A549 (cell line): ENCODE measurements at regions not wholly inside any gene's neighbourhood (a gene's known extent, or its start where the extent isn't known, plus 50 kb on each side); places are given as distances from the start of the nearest gene placed in this dataset.

Experiments used
- ATAC-seq, 2 experiments: fragments of 200-7000 bp in 1 of 2; fragments of >200 bp in 1 of 2; cut with Nextera tagmentation in 1 of 2; cut with Tn5 transposase in 1 of 2; 3 replicates each; pipeline versions ENCODE4 v1.8.0 to v1.9.1; 2018 to 2020; ENCODE audit warnings: mild to moderate bottlenecking in 1 of 2, moderate library complexity in 1 of 2
- CTCF ChIA-PET: fragments of 300-600 bp; sonication (Branson Sonifier 250); formaldehyde crosslinking; extraction: SDS; loops from one replicate; lab custom pipeline; 2021; ENCODE audit warnings: antibody characterized with exemption, inconsistent platforms; lab: Yijun Ruan, JAX
- POLR2A ChIA-PET: fragments of 350-600 bp; formaldehyde crosslinking; extraction: SDS; loops from one replicate; lab custom pipeline; 2021; ENCODE audit warnings: antibody characterized with exemption, inconsistent platforms; lab: Yijun Ruan, JAX
- DNase-seq, 2 experiments: peaks; one replicate each; pipeline versions ENCODE4 v3.0.0 to v3.0.0-alpha.2; 2011 to 2016; ENCODE audit warnings: low read depth in 1 of 2, low spot score in 1 of 2
- FAIRE-seq: peaks from 2 replicates; lab custom pipeline; 2011; peaks lifted over from hg19 to GRCh38; lab: Jason Lieb, UNC
- H3K27ac ChIP-seq, 2 experiments: fragments of >200 bp; sonication (Bioruptor Twin); formaldehyde crosslinking; 3 replicates each; pipeline ENCODE4 v1.5.1; 2016 to 2017
- H3K4me1 ChIP-seq: fragments of >200 bp; sonication (Bioruptor Twin); formaldehyde crosslinking; 3 replicates; pipeline ENCODE4 v1.6.1; 2016
- H3K4me2 ChIP-seq: fragments of >200 bp; sonication (Bioruptor Twin); formaldehyde crosslinking; 3 replicates; pipeline ENCODE4 v1.6.1; 2016
- H3K4me3 ChIP-seq: fragments of >200 bp; sonication (Bioruptor Twin); formaldehyde crosslinking; 3 replicates; pipeline ENCODE4 v1.5.1; 2016
- H3K9me3 ChIP-seq: fragments of >200 bp; sonication (Bioruptor Twin); formaldehyde crosslinking; 3 replicates; pipeline ENCODE4 v1.6.1; 2016
- CBX8 ChIP-seq: fragments of 200-600 bp; sonication (generic); IDR thresholded peaks from 2 replicates; pipeline ENCODE4 v1.6.1; 2016
- CEBPB ChIP-seq, 2 experiments: fragments of >200 bp in 1 of 2; sonication (Bioruptor Twin) in 1 of 2; formaldehyde crosslinking in 1 of 2; IDR thresholded peaks; 2 replicates each; pipeline ENCODE4 v1.6.1; 2012 to 2016
- EP300 ChIP-seq, 2 experiments: fragments of >200 bp; sonication (Bioruptor Twin); formaldehyde crosslinking; IDR thresholded peaks; 2 replicates in 1 of 2; 3 replicates in 1 of 2; pipeline ENCODE4 v1.6.1; 2016 to 2017
- ESRRA ChIP-seq: fragments of 150-350 bp; IDR thresholded peaks from 2 replicates; pipeline ENCODE4 v1.6.1; 2014; ENCODE audit warnings: mild to moderate bottlenecking, low read length, borderline replicate concordance
- FOXS1 ChIP-seq: fragments of 250-450 bp; sonication (Bioruptor Pico); IDR thresholded peaks from 2 replicates; pipeline ENCODE4 v1.5.0; 2020; ENCODE audit warnings: mild to moderate bottlenecking, moderate library complexity
- GATA3 ChIP-seq: IDR thresholded peaks from 2 replicates; pipeline ENCODE4 v1.6.1; 2012; ENCODE audit warnings: borderline replicate concordance
- HDAC2 ChIP-seq: fragments of 200-600 bp; sonication (generic); IDR thresholded peaks from 2 replicates; pipeline ENCODE4 v1.6.1; 2016
- HOXB13 ChIP-seq: fragments of 250-450 bp; sonication (Bioruptor Pico); IDR thresholded peaks from 2 replicates; pipeline ENCODE4 v1.5.0; 2020; ENCODE audit warnings: low read depth, mild to moderate bottlenecking, moderate library complexity
- JUN ChIP-seq, 2 experiments: fragments of >200 bp; sonication (Bioruptor Twin); formaldehyde crosslinking; IDR thresholded peaks; 2 replicates in 1 of 2; 3 replicates in 1 of 2; pipeline ENCODE4 v1.6.1; 2016 to 2017
- MAZ ChIP-seq: fragments of 150-350 bp; IDR thresholded peaks from 2 replicates; pipeline ENCODE4 v1.6.1; 2014; ENCODE audit warnings: antibody characterized with exemption, low read depth, low read length, borderline replicate concordance
- NFE2L2 ChIP-seq: fragments of 150-350 bp; conservative IDR thresholded peaks from 2 replicates; pipeline ENCODE4 v1.6.1; 2014; ENCODE audit warnings: low read length
- NPAS2 ChIP-seq: fragments of 250-450 bp; sonication (Bioruptor Pico); IDR thresholded peaks from 2 replicates; pipeline ENCODE4 v1.8.0; 2022; ENCODE audit warnings: mild to moderate bottlenecking, moderate library complexity, borderline replicate concordance
- RARB ChIP-seq: fragments of 250-450 bp; sonication (Bioruptor Pico); IDR thresholded peaks from 2 replicates; pipeline ENCODE4 v1.8.0; 2021; ENCODE audit warnings: mild to moderate bottlenecking, moderate library complexity
- RNF2 ChIP-seq: fragments of 200-600 bp; sonication (generic); IDR thresholded peaks from 2 replicates; pipeline ENCODE4 v1.6.1; 2016; ENCODE audit warnings: low read depth, mild to moderate bottlenecking, antibody characterized with exemption, moderate library complexity, borderline replicate concordance
- SREBF2 ChIP-seq: fragments of 450-650 bp; IDR thresholded peaks from 2 replicates; pipeline ENCODE4 v1.6.1; 2014; ENCODE audit warnings: mild to moderate bottlenecking, moderate library complexity
- ZNF302 ChIP-seq: fragments of 250-450 bp; sonication (Bioruptor Pico); IDR thresholded peaks from 2 replicates; pipeline ENCODE4 v1.9.0; 2021; ENCODE audit warnings: inconsistent platforms, mild to moderate bottlenecking, moderate library complexity
- WGBS: methylation state at CpG from one replicate; pipeline ENCODE4 v1.1.6; 2017; ENCODE audit errors: missing lambda C conversion rate; 5-methylcytosine and 5-hydroxymethylcytosine counted together
- TF ChIP-seq, protein P1 (sequence below): fragments of >200 bp; sonication (Bioruptor Twin); formaldehyde crosslinking; IDR thresholded peaks from 2 replicates; pipeline ENCODE4 v1.6.1; 2016
- TF ChIP-seq, protein P2 (sequence below): IDR thresholded peaks from 2 replicates; pipeline ENCODE4 v1.6.1; 2012
- TF ChIP-seq, protein P3 (sequence below): fragments of >200 bp; sonication (Bioruptor Twin); formaldehyde crosslinking; IDR thresholded peaks from 3 replicates; pipeline ENCODE4 v1.6.1; 2016
- TF ChIP-seq, protein P4 (sequence below): fragments of >200 bp; sonication (Bioruptor Twin); formaldehyde crosslinking; IDR thresholded peaks from 3 replicates; pipeline ENCODE4 v1.5.1; 2016
- TF ChIP-seq, protein P5 (sequence below): fragments of 250-450 bp; sonication (Bioruptor Pico); IDR thresholded peaks from 2 replicates; pipeline ENCODE4 v1.5.0; 2020; ENCODE audit warnings: low read depth, mild to moderate bottlenecking, moderate library complexity

DNA sequence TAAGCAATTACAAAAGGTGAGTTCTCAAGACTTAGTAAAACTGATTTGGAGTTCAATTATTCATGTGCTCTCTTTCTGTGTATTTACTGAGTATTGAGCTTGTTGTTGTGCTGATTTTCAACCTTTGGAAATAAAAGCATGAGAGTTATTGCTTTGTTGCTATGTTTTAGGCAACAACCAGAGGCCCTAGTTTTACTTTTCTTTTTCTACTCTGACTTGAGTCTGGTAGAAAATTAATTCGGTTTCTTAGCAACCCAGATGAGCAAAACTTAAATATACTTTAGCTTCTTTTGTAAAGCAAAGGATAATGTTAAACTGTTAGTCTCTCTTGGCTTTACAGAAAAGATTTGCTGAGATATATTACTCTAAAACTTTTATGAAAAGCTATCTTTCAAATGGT lies 66.4 kb upstream of the SCIN start:
- WGBS = 2% methylated on average over 1 of the region's 1 CpG
- TF ChIP-seq CBX8 (no peak), EP300 (IDR thresholded peaks at IDR 0.05) (no peak), ESRRA (no peak), RARB (no peak), HDAC2 (no peak), SREBF2 (no peak)
- TF ChIP-seq, protein P1, sequence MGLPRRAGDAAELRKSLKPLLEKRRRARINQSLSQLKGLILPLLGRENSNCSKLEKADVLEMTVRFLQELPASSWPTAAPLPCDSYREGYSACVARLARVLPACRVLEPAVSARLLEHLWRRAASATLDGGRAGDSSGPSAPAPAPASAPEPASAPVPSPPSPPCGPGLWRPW = no peak
- TF ChIP-seq, protein P2, sequence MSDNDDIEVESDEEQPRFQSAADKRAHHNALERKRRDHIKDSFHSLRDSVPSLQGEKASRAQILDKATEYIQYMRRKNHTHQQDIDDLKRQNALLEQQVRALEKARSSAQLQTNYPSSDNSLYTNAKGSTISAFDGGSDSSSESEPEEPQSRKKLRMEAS = no peak
- Histone ChIP-seq H3K4me3 (no peak overlapping the region), H3K4me1 (no peaks in the 10 kb centered on the region), H3K27ac (no peak overlapping the region), H3K4me2 (no peak overlapping the region), H3K9me3 (no peaks in the 10 kb centered on the region)
- FAIRE-seq (peak; percentile 23), ATAC-seq (no peak), DNase-seq (no peak)
- POLR2A ChIA-PET = no interaction called here
- CTCF ChIA-PET = no interaction called here

DNA sequence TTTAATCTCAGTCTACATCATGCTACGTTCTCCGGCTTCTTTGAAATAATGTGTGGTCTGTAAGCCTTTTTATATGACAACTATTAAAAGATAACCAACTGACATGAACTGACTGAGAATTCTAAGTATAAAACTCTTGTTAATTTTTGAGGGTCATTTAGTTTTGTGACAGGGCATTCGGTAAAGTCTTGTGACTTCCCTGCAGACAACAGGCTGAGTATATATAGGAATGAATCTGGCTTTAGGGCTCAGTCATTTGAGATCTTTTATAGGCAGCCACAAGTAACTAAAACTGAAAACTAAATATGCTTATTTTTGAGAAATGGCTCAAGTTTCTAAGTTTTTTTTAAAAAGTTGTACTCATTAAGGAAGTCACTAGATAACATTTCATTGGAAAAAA lies 62.5 kb upstream of the SCIN start:
- no peak for TF ChIP-seq CBX8
- no peak for TF ChIP-seq SREBF2
- no peak for TF ChIP-seq MAZ
- no peak for TF ChIP-seq ZNF302 (CRISPR knock-in tag)
- no peak for TF ChIP-seq CEBPB (IDR thresholded peaks at IDR 0.05)
- no peak for TF ChIP-seq NFE2L2
- TF ChIP-seq NPAS2 (CRISPR knock-in tag) = no peak
- no peak for TF ChIP-seq GATA3
- ChIA-PET CTCF (interaction anchor here (1.0 kb wide), 1 partner anchor 11 kb away, joined by 3 read pairs; no protein-coding TSS in a partner anchor), POLR2A (no interaction called here)
- H3K9me3 ChIP-seq = no peaks in the 10 kb centered on the region
- WGBS = 83% methylated on average over 3 of the region's 3 CpGs
- H3K4me1 ChIP-seq = no peaks in the 10 kb centered on the region
- no peak for ATAC-seq
- no peak overlapping the region for H3K4me3 ChIP-seq
- no peak for FAIRE-seq
- H3K4me2 ChIP-seq = no peak overlapping the region
- no peak overlapping the region for H3K27ac ChIP-seq
- DNase-seq = no peak

DNA sequence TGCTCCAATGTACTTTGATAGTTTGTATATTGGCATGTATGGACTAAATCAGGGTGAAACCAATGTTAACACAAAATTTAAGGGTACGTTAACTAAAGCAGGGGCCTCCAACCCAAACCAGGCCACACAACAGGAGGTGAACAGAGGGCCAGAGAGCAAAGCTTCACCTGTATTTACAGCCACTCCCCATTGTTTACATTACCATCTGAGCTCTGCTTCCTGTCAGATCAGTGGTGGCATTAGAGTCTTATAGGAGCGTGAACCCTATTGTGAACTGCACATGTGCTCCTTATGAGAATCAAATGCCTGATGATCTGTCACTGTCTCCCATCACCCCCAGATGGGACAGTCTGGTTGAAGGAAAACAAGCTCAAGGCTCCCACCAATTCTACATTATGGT lies 62.0 kb upstream of the SCIN start:
- no peak for ATAC-seq
- no peak overlapping the region for H3K4me2 ChIP-seq
- TF ChIP-seq, protein P3, sequence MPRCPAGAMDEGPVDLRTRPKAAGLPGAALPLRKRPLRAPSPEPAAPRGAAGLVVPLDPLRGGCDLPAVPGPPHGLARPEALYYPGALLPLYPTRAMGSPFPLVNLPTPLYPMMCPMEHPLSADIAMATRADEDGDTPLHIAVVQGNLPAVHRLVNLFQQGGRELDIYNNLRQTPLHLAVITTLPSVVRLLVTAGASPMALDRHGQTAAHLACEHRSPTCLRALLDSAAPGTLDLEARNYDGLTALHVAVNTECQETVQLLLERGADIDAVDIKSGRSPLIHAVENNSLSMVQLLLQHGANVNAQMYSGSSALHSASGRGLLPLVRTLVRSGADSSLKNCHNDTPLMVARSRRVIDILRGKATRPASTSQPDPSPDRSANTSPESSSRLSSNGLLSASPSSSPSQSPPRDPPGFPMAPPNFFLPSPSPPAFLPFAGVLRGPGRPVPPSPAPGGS = no peak
- TF ChIP-seq, protein P4, sequence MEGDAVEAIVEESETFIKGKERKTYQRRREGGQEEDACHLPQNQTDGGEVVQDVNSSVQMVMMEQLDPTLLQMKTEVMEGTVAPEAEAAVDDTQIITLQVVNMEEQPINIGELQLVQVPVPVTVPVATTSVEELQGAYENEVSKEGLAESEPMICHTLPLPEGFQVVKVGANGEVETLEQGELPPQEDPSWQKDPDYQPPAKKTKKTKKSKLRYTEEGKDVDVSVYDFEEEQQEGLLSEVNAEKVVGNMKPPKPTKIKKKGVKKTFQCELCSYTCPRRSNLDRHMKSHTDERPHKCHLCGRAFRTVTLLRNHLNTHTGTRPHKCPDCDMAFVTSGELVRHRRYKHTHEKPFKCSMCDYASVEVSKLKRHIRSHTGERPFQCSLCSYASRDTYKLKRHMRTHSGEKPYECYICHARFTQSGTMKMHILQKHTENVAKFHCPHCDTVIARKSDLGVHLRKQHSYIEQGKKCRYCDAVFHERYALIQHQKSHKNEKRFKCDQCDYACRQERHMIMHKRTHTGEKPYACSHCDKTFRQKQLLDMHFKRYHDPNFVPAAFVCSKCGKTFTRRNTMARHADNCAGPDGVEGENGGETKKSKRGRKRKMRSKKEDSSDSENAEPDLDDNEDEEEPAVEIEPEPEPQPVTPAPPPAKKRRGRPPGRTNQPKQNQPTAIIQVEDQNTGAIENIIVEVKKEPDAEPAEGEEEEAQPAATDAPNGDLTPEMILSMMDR = no peak
- TF ChIP-seq HOXB13 (CRISPR knock-in tag) (no peak), CEBPB (IDR thresholded peaks at IDR 0.05) (no peak), JUN (IDR thresholded peaks at IDR 0.05) (no peak), GATA3 (no peak), FOXS1 (CRISPR knock-in tag) (no peak), RNF2 (no peak)
- TF ChIP-seq, protein P5, sequence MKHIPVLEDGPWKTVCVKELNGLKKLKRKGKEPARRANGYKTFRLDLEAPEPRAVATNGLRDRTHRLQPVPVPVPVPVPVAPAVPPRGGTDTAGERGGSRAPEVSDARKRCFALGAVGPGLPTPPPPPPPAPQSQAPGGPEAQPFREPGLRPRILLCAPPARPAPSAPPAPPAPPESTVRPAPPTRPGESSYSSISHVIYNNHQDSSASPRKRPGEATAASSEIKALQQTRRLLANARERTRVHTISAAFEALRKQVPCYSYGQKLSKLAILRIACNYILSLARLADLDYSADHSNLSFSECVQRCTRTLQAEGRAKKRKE = no peak
- TF ChIP-seq, protein P2 = no peak
- TF ChIP-seq, all 56 proteins: peak for 0
- H3K4me1 ChIP-seq = no peaks in the 10 kb centered on the region
- H3K27ac ChIP-seq = no peak overlapping the region
- DNase-seq (no peak), FAIRE-seq (no peak)
- 72% methylated on average over 2 of the region's 2 CpGs for WGBS
- CTCF ChIA-PET = interaction anchor here (1.0 kb wide), 1 partner anchor 11 kb away, joined by 3 read pairs; no protein-coding TSS in a partner anchor
- POLR2A ChIA-PET = no interaction called here
- no peaks in the 10 kb centered on the region for H3K9me3 ChIP-seq
- no peak overlapping the region for H3K4me3 ChIP-seq
